Prostate gland (tissue), 2 donors: ENCODE measurements at regions not wholly inside any gene's neighbourhood (a gene's known extent, or its start where the extent isn't known, plus 50 kb on each side); places are given as distances from the start of the nearest gene placed in this dataset.

ENCODE experiments used
- DNase-seq: peaks from one replicate; pipeline ENCODE4 v3.0.0-alpha.2; 2019; ENCODE audit warnings: low spot score
- H3K27ac ChIP-seq, 2 donors: fragments of 200-600 bp; sonication (generic); 2 replicates each; pipeline ENCODE4 v1.5.1; 2017 to 2019
- H3K27me3 ChIP-seq: fragments of 200-600 bp; sonication (generic); replicated peaks from 2 replicates; pipeline ENCODE4 v1.5.1; 2019; ENCODE audit not compliant: insufficient read depth
- H3K36me3 ChIP-seq, 2 donors: fragments of 200-600 bp; sonication (generic); 1 replicate in 1 of 2; 2 replicates in 1 of 2; pipeline versions ENCODE4 v1.5.1 to v1.8.1; 2017 to 2019
- H3K4me1 ChIP-seq: fragments of 200-600 bp; sonication (generic); replicated peaks from 2 replicates; pipeline ENCODE4 v1.5.1; 2019
- H3K4me3 ChIP-seq, 2 donors: fragments of 200-600 bp; sonication (generic); 2 replicates each; pipeline ENCODE4 v1.5.1; 2017 to 2019
- H3K9me3 ChIP-seq: fragments of 200-600 bp; sonication (generic); 2 replicates; pipeline ENCODE4 v1.5.1; 2017
- POLR2A ChIP-seq: fragments of 450-650 bp; IDR thresholded peaks from one replicate; pipeline ENCODE4 v1.6.1; 2016; ENCODE audit warnings: antibody characterized with exemption, mild to moderate bottlenecking
- POLR2AphosphoS5 ChIP-seq: sonication (generic); formaldehyde crosslinking; IDR thresholded peaks from one replicate; pipeline ENCODE4 v1.6.1; 2017; ENCODE audit warnings: antibody characterized with exemption
- WGBS: methylation state at CpG from one replicate; pipeline ENCODE4 v1.1.5; 2018; 5-methylcytosine and 5-hydroxymethylcytosine counted together
- intact Hi-C: fragments of 100-400 bp; cut with DNase I; formaldehyde crosslinking; loops from one replicate; pipeline ENCODE4 v1.14.2; 2022
- TF ChIP-seq, protein P1 (sequence below), 4 experiments: fragments of 200-600 bp in 2 of 4; fragments of 450-650 bp in 2 of 4; sonication (generic) in 2 of 4; IDR thresholded peaks; 1 replicate in 3 of 4; 2 replicates in 1 of 4; pipeline ENCODE4 v1.5.1; 2016 to 2019; ENCODE audit warnings: antibody characterized with exemption in 4 of 4, mild to moderate bottlenecking in 2 of 4, moderate library complexity in 2 of 4

DNA sequence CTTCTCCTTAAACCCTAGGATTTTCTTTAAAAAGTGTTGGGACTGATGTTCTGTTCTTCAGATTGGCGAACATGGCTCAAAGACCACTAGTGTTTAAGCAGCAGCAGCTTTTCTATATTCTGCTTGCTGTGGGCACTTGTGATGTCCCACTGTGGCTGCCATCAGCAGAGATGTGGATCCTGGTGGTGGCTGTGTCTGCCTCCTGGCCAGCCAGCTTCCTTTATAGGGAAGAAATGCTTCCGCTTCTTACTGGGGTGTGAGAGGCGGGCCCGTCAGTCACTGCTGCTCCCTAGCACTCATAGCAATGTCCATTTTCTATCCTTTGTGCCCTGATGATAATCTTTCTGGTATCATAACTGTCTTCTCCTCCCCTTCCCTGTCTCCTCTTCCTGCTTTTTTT is 66.7 kb upstream of the ESR1 start:
- H3K9me3 ChIP-seq = no peaks in the 10 kb centered on the region
- no peaks in the 10 kb centered on the region for H3K4me1 ChIP-seq
- H3K4me3 ChIP-seq = no peak overlapping the region
- H3K27ac ChIP-seq = no peak overlapping the region
- intact Hi-C loops = no loop called here
- no peak for DNase-seq
- no peaks in the 10 kb centered on the region for H3K27me3 ChIP-seq
- H3K36me3 ChIP-seq = no peaks in the 10 kb centered on the region
- TF ChIP-seq POLR2A (no peak), POLR2AphosphoS5 (no peak)
- TF ChIP-seq, protein P1, sequence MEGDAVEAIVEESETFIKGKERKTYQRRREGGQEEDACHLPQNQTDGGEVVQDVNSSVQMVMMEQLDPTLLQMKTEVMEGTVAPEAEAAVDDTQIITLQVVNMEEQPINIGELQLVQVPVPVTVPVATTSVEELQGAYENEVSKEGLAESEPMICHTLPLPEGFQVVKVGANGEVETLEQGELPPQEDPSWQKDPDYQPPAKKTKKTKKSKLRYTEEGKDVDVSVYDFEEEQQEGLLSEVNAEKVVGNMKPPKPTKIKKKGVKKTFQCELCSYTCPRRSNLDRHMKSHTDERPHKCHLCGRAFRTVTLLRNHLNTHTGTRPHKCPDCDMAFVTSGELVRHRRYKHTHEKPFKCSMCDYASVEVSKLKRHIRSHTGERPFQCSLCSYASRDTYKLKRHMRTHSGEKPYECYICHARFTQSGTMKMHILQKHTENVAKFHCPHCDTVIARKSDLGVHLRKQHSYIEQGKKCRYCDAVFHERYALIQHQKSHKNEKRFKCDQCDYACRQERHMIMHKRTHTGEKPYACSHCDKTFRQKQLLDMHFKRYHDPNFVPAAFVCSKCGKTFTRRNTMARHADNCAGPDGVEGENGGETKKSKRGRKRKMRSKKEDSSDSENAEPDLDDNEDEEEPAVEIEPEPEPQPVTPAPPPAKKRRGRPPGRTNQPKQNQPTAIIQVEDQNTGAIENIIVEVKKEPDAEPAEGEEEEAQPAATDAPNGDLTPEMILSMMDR (IDR thresholded peaks at IDR 0.05) = no peak
- WGBS = 92% methylated on average over 4 of the region's 4 CpGs

DNA sequence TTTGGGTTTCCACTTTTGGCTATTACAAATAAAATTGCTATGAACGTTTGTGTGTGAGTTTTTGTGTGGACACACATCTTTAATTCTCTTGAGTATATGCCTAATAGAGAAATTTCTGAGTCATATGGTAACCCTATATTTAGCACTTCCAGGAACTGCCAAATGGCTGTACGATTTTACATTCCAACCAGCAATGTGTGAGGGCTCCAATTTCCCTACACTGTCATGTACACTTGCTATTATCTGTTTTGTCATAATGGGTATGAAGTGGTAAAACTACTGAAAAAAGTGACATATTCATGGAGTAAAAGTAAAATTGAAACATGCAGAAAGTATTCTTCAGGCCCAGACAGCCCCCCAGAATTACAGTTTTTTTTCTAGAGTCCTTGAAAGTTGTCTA is 59.6 kb upstream of the ESR1 start:
- H3K36me3 ChIP-seq = no peaks in the 10 kb centered on the region
- no peak overlapping the region for H3K4me3 ChIP-seq
- DNase-seq = no peak
- intact Hi-C loops = no loop called here
- TF ChIP-seq POLR2AphosphoS5 (no peak), POLR2A (no peak)
- TF ChIP-seq, protein P1 (IDR thresholded peaks at IDR 0.05) = no peak
- no peaks in the 10 kb centered on the region for H3K9me3 ChIP-seq
- WGBS = 63% methylated on average over 2 of the region's 2 CpGs
- H3K4me1 ChIP-seq = no peaks in the 10 kb centered on the region
- H3K27ac ChIP-seq = no peak overlapping the region
- no peaks in the 10 kb centered on the region for H3K27me3 ChIP-seq

DNA sequence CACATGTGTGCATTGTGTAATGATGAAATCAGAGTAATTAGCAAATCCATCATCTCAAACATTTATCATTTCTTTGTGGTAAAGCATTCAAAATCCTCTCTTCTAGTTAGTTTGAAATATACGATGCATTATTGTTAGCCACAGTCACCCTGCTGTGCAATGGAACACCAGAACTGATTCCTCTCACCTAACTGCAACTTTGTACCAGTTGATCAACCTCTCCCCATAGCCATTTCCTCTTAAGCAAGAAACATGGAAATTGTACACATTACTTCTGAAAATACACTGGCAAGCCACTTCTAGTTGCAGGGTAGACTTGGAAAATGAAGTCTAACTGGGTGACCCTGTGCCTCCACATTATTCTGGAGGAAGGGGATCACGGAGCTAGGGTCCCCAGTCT is 58.1 kb upstream of the ESR1 start:
- H3K4me3 ChIP-seq = no peak overlapping the region
- no peaks in the 10 kb centered on the region for H3K27me3 ChIP-seq
- no peaks in the 10 kb centered on the region for H3K4me1 ChIP-seq
- intact Hi-C loops = no loop called here
- 87% methylated on average over 2 of the region's 2 CpGs for WGBS
- H3K27ac ChIP-seq = no peak overlapping the region
- H3K36me3 ChIP-seq = no peaks in the 10 kb centered on the region
- no peak for DNase-seq
- no peaks in the 10 kb centered on the region for H3K9me3 ChIP-seq
- TF ChIP-seq, protein P1 (IDR thresholded peaks at IDR 0.05) = no peak
- no peak for TF ChIP-seq POLR2A
- TF ChIP-seq POLR2AphosphoS5 = no peak

DNA sequence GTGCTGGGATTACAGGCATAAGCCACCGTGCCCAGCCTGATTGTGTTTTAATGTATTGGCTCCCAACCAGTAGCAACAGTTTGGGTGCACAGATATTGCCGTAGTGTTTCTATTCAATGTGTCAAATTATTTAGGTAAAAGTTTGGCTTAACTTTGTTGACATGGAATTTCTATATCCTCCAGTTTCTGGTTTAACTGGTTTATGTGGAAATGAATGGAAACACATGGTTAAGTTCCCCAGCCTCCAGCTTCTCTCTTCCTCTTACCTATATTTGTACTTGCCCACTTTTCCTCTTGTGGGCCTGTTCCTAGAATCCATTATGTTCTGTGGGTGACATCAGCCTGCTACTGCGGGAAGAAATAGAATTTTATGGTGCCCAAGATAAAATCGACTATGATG is 53.9 kb upstream of the ESR1 start:
- TF ChIP-seq, protein P1 (IDR thresholded peaks at IDR 0.05) = no peak
- TF ChIP-seq POLR2AphosphoS5 = no peak
- TF ChIP-seq POLR2A = no peak
- intact Hi-C loops = no loop called here
- H3K36me3 ChIP-seq = no peaks in the 10 kb centered on the region
- no peaks in the 10 kb centered on the region for H3K9me3 ChIP-seq
- no peak for DNase-seq
- H3K27ac ChIP-seq = no peak overlapping the region
- no peaks in the 10 kb centered on the region for H3K27me3 ChIP-seq
- no peaks in the 10 kb centered on the region for H3K4me1 ChIP-seq
- no peak overlapping the region for H3K4me3 ChIP-seq
- 48% methylated on average over 4 of the region's 4 CpGs for WGBS

DNA sequence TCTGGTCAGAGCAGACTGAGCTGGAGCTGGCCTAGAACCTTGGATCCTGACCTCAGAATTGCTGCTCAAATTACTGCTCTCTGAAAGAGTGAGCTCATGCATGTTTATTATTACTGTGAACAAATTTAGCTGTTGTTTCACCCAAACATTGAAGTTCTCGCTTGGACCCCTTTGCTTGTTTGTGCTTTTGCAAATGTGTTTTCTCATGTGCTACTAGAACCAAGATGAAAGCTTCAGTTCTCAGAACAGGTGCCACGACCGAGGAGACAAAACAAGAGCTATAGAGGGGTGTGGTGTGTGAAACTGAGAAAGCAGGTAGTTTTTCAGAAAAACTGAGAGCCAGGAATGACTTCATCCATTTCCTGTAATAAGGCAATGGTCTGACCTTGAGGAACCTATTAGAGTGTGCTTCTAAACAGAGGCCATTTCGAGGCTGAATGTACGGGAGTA is 50.0 kb upstream of the ESR1 start:
- intact Hi-C loops = no loop called here
- no peaks in the 10 kb centered on the region for H3K9me3 ChIP-seq
- DNase-seq = no peak
- WGBS = 56% methylated on average over 5 of the region's 5 CpGs
- H3K27me3 ChIP-seq = no peaks in the 10 kb centered on the region
- no peak overlapping the region for H3K27ac ChIP-seq
- TF ChIP-seq POLR2A = no peak
- TF ChIP-seq, protein P1 (IDR thresholded peaks at IDR 0.05) = no peak
- H3K36me3 ChIP-seq = no peaks in the 10 kb centered on the region
- H3K4me3 ChIP-seq = no peak overlapping the region
- H3K4me1 ChIP-seq = no peaks in the 10 kb centered on the region
